Dermis microvascular lymphatic vessel endothelial cell (primary cell): ENCODE measurements at regions not wholly inside any gene's neighbourhood (a gene's known extent, or its start where the extent isn't known, plus 50 kb on each side); places are given as distances from the start of the nearest gene placed in this dataset.
"Not testable (repeated sequence)": the region's sequence is repeated elsewhere in the genome, so short reads cannot be mapped to it uniquely, and the experiment has no call there.

ENCODE experiments used
- DNase-seq, 2 donors: peaks; one replicate each; pipeline versions ENCODE4 v3.0.0 to v3.0.0-alpha.2; 2010; ENCODE audit warnings: low read depth in 2 of 2

DNA sequence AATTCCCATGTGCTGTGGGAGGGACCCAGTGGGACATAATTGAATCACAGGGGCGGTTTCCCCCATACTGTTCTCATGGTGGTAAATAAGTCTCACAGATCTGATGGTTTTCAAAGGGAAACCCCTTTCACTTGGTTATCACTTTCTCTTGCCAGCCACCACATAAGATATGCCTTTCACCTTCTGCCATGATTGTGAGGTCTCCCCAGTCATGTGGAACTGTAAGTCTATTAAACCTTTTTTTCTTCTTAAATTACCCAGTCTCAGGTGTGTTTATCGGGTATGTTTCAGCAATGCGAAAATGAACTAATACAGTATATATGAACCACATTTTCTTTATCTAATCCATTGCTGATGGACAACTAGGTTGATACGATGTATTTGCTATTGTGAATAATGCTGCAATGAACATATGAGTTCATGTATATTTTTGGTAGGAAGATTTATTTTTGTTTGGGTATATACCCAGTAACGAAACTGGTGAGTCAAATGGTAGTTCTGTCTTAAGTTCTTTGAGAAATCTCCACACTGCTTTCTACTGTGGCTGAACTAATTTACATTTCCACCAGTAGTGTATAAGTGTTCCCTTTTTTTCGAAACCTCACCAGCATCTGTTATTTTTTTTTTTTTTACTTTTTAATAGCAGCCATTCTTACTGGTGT lies 70.0 kb upstream of the HGF start:
- no peak for DNase-seq

DNA sequence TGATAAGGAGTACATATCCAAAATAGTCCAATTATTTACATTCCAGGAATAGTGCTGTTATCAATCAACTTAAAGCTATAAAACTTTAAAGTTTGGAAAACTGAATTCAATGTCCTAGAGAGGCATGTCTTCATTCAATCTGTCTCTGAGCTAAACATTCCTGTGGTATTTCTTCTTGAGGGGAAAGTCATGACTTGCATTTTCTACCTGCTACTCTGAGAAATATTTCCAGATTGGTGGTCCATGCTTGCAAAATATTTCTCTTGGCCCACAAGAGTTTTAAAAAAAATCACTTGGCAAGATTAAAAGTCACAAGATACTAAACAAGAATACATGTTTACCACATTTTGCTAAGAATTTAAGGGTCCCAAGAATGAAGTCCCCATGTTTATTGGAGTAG lies 63.6 kb upstream of the HGF start:
- DNase-seq: no peak

DNA sequence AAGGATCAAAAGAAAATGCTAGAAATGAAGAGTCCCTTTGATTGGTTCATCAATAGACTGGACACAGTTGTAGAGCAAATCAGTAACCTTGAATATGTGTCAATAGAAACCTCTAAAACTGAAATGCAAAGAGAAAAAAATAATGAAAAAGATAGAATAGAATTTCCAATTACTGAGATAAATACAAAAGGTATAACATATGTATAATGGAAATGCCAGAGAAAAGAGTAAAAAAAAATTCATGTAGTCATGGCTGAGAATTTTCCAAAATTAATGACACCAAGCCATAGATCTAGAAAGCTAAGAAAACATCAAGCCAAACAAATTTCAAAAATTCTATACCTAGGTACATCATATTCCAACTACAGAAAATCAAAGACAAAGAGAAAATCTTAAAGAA lies 62.0 kb upstream of the HGF start:
- DNase-seq: no peak

DNA sequence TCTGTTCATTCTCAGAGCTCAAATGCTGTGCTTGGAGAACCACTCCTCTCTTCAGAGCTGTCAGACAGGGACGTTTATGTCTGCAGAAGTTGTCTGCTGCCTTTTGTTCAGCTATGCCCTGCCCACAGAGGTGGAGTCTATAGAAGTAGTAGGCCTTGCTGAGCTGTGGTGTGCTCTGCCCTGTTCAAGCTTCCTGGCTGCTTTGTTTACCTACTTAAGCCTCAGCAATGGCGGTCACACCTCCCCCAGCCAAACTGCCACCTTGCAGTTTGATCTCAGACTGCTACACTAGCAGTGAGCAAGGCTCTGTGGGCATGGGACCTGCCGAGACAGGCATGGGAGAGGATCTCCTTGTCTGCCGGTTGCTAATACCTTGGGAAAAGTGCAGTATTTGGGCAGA lies 59.7 kb upstream of the HGF start:
- not testable (repeated sequence) for DNase-seq

DNA sequence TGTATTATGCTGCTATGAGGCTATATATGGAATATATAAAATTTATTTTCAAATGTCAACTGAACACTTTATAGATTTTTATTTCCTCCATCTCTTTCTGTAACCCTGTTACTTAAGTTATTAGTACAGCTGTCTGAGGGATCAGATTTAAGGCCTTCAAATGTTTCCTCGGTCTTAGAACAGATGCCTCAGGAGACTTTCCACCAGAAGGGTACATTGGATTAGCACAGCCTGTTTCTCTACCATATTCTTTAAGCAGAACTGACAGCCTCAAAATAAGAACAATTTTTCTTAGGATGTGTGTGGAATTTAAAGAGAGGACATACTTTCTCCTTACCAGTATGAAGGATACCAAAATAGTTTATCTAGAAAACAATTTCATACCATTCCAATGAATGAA lies 53.0 kb upstream of the HGF start:
- DNase-seq: no peak

DNA sequence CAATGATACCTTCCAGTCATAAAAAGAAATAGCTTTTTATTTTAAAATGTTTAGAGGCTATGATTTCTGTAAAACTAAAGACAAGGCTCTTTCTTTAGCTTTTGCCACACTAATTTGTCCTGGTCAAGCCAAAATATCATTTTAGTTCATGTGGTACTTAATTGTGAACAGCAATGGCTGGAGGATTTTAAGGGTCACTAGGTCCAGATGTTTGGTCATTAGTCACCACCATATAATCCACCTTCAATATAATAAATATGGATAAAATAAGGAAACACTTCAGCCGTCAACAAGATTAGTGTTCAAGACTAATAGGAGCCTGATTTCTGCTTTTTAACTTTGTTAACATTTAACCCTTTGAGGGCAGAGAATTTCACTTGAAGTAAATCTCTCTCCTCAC lies 50.0 kb upstream of the HGF start:
- DNase-seq: no peak
